Neural progenitor cell (in vitro differentiated cells): ENCODE measurements at regions not wholly inside any gene's neighbourhood (a gene's known extent, or its start where the extent isn't known, plus 50 kb on each side); places are given as distances from the start of the nearest gene placed in this dataset.

Experiments
- DNase-seq: peaks from one replicate; pipeline ENCODE4 v3.0.0-alpha.2; 2016; ENCODE audit warnings: low spot score
- H2AFZ ChIP-seq: fragments of 200-600 bp; sonication (generic); replicated peaks from 2 replicates; pipeline ENCODE4 v1.6.1; 2016; ENCODE audit warnings: antibody characterized with exemption
- H3F3A ChIP-seq: fragments of 200-600 bp; sonication (generic); 2 replicates; pipeline ENCODE4 v1.6.1; 2016; ENCODE audit warnings: antibody characterized with exemption, low read depth
- H3K27ac ChIP-seq: fragments of 200-600 bp; sonication (generic); 2 replicates; pipeline ENCODE4 v1.5.1; 2016; ENCODE audit warnings: mild to moderate bottlenecking
- H3K27me3 ChIP-seq: fragments of 200-600 bp; sonication (generic); 2 replicates; pipeline ENCODE4 v1.6.1; 2016; ENCODE audit warnings: mild to moderate bottlenecking, moderate library complexity
- H3K36me3 ChIP-seq: fragments of 200-600 bp; sonication (generic); 2 replicates; pipeline ENCODE4 v1.5.1; 2016
- H3K4me1 ChIP-seq: fragments of 200-600 bp; sonication (generic); 2 replicates; pipeline ENCODE4 v1.6.1; 2016; ENCODE audit warnings: mixed run types
- H3K4me2 ChIP-seq: fragments of 200-600 bp; sonication (generic); 2 replicates; pipeline ENCODE4 v1.6.1; 2016
- H3K4me3 ChIP-seq: fragments of 200-600 bp; sonication (generic); 2 replicates; pipeline ENCODE4 v1.5.1; 2016
- H3K79me2 ChIP-seq: fragments of 200-600 bp; sonication (generic); 2 replicates; pipeline ENCODE4 v1.6.1; 2016; ENCODE audit warnings: low read depth
- H3K9ac ChIP-seq: fragments of 200-600 bp; sonication (generic); 2 replicates; pipeline ENCODE4 v1.6.1; 2016
- H3K9me3 ChIP-seq: fragments of 200-600 bp; sonication (generic); 2 replicates; pipeline ENCODE4 v1.5.1; 2016; ENCODE audit warnings: low read depth
- H4K20me1 ChIP-seq: fragments of 200-600 bp; sonication (generic); 2 replicates; pipeline ENCODE4 v1.6.1; 2016; ENCODE audit warnings: low read depth
- H3K27ac Mint-ChIP-seq: 3 replicates; pipeline ENCODE4 v1.8.0; 2021; ENCODE audit warnings: mixed read lengths
- H3K27me3 Mint-ChIP-seq: 2 replicates; pipeline ENCODE4 v1.8.0; 2022; ENCODE audit warnings: low read depth, mild to moderate bottlenecking, inconsistent platforms, moderate library complexity, mixed read lengths; ENCODE audit not compliant: insufficient read depth
- H3K36me3 Mint-ChIP-seq: 3 replicates; pipeline ENCODE4 v1.8.0; 2021; ENCODE audit warnings: mixed read lengths
- H3K4me1 Mint-ChIP-seq: 3 replicates; pipeline ENCODE4 v1.8.0; 2021; ENCODE audit warnings: mixed read lengths
- H3K4me3 Mint-ChIP-seq: 3 replicates; pipeline ENCODE4 v1.8.0; 2021; ENCODE audit warnings: mild to moderate bottlenecking, moderate library complexity, mixed read lengths
- H3K9me3 Mint-ChIP-seq: 3 replicates; pipeline ENCODE4 v1.8.0; 2020; ENCODE audit warnings: mixed read lengths
- EZH2 ChIP-seq: fragments of 200-600 bp; sonication (generic); IDR thresholded peaks from 2 replicates; pipeline ENCODE4 v1.6.1; 2017; ENCODE audit warnings: antibody characterized with exemption, mild to moderate bottlenecking, moderate library complexity
- EZH2phosphoT487 ChIP-seq: fragments of 200-600 bp; sonication (generic); IDR thresholded peaks from 2 replicates; pipeline ENCODE4 v1.6.1; 2017; ENCODE audit warnings: antibody characterized with exemption
- TF ChIP-seq, protein P1 (sequence below): fragments of 200-600 bp; sonication (generic); IDR thresholded peaks from 2 replicates; pipeline ENCODE4 v1.5.1; 2017; ENCODE audit warnings: antibody characterized with exemption, mild to moderate bottlenecking

DNA sequence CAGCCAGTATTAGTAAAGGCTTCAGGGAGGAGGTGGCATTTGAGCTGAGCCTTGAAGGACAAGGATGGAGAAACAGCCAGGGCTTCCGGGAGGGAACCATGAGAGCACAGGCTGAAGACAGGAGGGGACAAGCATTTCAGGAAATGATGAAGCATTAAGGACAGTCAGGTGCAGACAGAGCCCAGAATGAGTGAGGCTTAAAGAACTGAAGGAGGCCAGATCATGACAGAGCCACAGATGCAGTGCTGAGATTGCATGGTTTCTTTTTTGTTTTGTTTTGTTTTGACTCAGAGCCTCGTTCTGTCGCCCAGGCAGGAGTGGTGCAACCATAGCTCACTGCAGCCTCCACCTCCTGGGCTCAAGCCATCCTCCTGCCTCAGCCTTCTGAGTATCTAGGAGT lies 211.5 kb downstream of the SOX9 start:
- Histone ChIP-seq H3K9me3 (no peaks in the 10 kb centered on the region), H3K27me3 (no peaks in the 10 kb centered on the region), H3F3A (no peaks in the 10 kb centered on the region), H4K20me1 (no peaks in the 10 kb centered on the region), H3K9ac (no peak overlapping the region), H3K36me3 (no peaks in the 10 kb centered on the region), H3K4me1 (peaks cover 9% of the 10 kb centered on the region), H2AFZ (no peak overlapping the region), H3K27ac (no peak overlapping the region), H3K79me2 (no peaks in the 10 kb centered on the region), H3K4me3 (no peak overlapping the region), H3K4me2 (no peak overlapping the region)
- no peak overlapping the region for H3K27ac Mint-ChIP-seq
- no peaks in the 10 kb centered on the region for H3K36me3 Mint-ChIP-seq
- peaks cover 11% of the 10 kb centered on the region for H3K4me1 Mint-ChIP-seq
- peaks cover 3% of the 10 kb centered on the region for H3K9me3 Mint-ChIP-seq
- no peak overlapping the region for H3K4me3 Mint-ChIP-seq
- H3K27me3 Mint-ChIP-seq, result peaks cover 7% of the 10 kb centered on the region
- DNase-seq, result no peak
- TF ChIP-seq, protein P1, sequence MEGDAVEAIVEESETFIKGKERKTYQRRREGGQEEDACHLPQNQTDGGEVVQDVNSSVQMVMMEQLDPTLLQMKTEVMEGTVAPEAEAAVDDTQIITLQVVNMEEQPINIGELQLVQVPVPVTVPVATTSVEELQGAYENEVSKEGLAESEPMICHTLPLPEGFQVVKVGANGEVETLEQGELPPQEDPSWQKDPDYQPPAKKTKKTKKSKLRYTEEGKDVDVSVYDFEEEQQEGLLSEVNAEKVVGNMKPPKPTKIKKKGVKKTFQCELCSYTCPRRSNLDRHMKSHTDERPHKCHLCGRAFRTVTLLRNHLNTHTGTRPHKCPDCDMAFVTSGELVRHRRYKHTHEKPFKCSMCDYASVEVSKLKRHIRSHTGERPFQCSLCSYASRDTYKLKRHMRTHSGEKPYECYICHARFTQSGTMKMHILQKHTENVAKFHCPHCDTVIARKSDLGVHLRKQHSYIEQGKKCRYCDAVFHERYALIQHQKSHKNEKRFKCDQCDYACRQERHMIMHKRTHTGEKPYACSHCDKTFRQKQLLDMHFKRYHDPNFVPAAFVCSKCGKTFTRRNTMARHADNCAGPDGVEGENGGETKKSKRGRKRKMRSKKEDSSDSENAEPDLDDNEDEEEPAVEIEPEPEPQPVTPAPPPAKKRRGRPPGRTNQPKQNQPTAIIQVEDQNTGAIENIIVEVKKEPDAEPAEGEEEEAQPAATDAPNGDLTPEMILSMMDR, result no peak
- no peak for TF ChIP-seq EZH2phosphoT487

DNA sequence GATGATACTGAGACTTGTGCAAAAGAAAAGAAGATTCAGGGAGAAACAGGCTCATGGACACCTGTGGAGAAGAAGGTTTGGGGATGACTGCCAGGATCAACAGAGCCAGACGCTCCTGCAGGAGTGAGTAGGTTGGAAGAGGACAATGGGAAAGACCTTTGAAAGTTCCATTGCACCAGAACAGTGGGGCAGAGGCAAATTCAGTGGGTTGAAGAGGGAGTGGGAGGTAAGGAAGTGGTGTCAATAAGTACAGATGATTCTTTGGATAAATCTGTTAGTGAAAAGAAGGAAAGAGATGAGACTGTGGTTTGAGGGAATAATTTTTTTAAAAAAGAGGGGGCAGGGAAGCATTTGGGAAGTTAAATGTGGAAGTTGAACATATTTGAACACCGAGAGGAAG lies 212.8 kb downstream of the SOX9 start:
- Histone ChIP-seq H3F3A (no peaks in the 10 kb centered on the region), H3K4me1 (peaks cover 9% of the 10 kb centered on the region), H3K36me3 (no peaks in the 10 kb centered on the region), H3K4me2 (no peak overlapping the region), H3K4me3 (no peak overlapping the region), H3K79me2 (no peaks in the 10 kb centered on the region), H3K27me3 (no peaks in the 10 kb centered on the region), H3K9me3 (no peaks in the 10 kb centered on the region), H3K27ac (no peak overlapping the region), H4K20me1 (no peaks in the 10 kb centered on the region), H2AFZ (no peak overlapping the region), H3K9ac (no peak overlapping the region)
- Mint-ChIP-seq H3K36me3 (no peaks in the 10 kb centered on the region), H3K27ac (no peak overlapping the region), H3K27me3 (peaks cover 7% of the 10 kb centered on the region), H3K4me3 (no peak overlapping the region), H3K4me1 (peaks cover 11% of the 10 kb centered on the region), H3K9me3 (peaks cover 3% of the 10 kb centered on the region)
- TF ChIP-seq EZH2, result no peak
- no peak for TF ChIP-seq EZH2phosphoT487
- TF ChIP-seq, protein P1, result no peak
- DNase-seq, result no peak

DNA sequence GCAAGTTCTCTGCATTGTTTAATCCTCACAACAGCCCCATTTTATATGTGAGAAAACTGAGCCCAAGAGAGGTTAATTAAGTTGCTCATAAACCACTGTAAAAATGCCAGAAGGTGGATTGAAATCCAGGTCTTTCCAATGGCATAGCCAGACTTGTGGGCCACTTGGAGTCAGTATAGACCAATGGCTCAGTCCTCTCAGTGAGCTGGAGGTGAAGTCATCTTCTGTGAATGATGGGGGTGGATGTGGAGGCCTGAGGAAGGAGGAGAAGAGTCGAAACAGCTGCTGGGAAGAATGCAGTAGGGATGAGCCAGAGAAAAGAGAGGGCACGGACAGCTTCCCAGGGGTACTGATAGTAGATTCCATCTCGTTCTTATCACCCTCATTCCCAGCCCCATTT lies 213.4 kb downstream of the SOX9 start:
- Mint-ChIP-seq H3K4me3 (no peak overlapping the region), H3K4me1 (peaks cover 17% of the 10 kb centered on the region), H3K27ac (no peak overlapping the region), H3K36me3 (no peaks in the 10 kb centered on the region), H3K9me3 (peaks cover 3% of the 10 kb centered on the region), H3K27me3 (peaks cover 7% of the 10 kb centered on the region)
- H3K79me2 ChIP-seq, result no peaks in the 10 kb centered on the region
- H2AFZ ChIP-seq, result no peak overlapping the region
- H3K36me3 ChIP-seq, result no peaks in the 10 kb centered on the region
- no peak overlapping the region for H3K4me3 ChIP-seq
- H3K4me2 ChIP-seq, result no peak overlapping the region
- H3F3A ChIP-seq, result no peaks in the 10 kb centered on the region
- TF ChIP-seq EZH2phosphoT487 (no peak), EZH2 (no peak)
- TF ChIP-seq, protein P1, result no peak
- no peaks in the 10 kb centered on the region for H3K27me3 ChIP-seq
- DNase-seq, result no peak
- no peak overlapping the region for H3K27ac ChIP-seq
- H3K4me1 ChIP-seq, result peaks cover 9% of the 10 kb centered on the region
- no peaks in the 10 kb centered on the region for H3K9me3 ChIP-seq
- H4K20me1 ChIP-seq, result no peaks in the 10 kb centered on the region
- no peak overlapping the region for H3K9ac ChIP-seq
